Neuron (in vitro differentiated cells): ENCODE measurements at regions not wholly inside any gene's neighbourhood (a gene's known extent, or its start where the extent isn't known, plus 50 kb on each side); places are given as distances from the start of the nearest gene placed in this dataset.
"Not testable (repeated sequence)": the region's sequence is repeated elsewhere in the genome, so short reads cannot be mapped to it uniquely, and the experiment has no call there.

Source experiments
- H2AFZ ChIP-seq: one replicate; pipeline ENCODE4 v1.6.1; 2013; ENCODE audit warnings: low read depth, mild to moderate bottlenecking, inconsistent platforms, low read length, moderate library complexity
- H3K27me3 ChIP-seq: one replicate; pipeline ENCODE4 v1.6.1; 2013; ENCODE audit warnings: low read length; ENCODE audit not compliant: insufficient read depth
- H3K36me3 ChIP-seq: one replicate; pipeline ENCODE4 v1.6.1; 2013; ENCODE audit warnings: low read length; ENCODE audit not compliant: insufficient read depth
- H3K4me1 ChIP-seq: one replicate; pipeline ENCODE4 v1.6.1; 2013; ENCODE audit warnings: low read length; ENCODE audit not compliant: insufficient read depth
- H3K4me3 ChIP-seq: 2 replicates; pipeline ENCODE4 v1.5.1; 2013; ENCODE audit warnings: mild to moderate bottlenecking, low read length, moderate library complexity
- H3K9me3 ChIP-seq: one replicate; pipeline ENCODE4 v1.6.1; 2013; ENCODE audit warnings: low read length

GRCh38 chr16:60091071-60091470 lies 1357.0 kb upstream of the GOT2 start:
- H2AFZ ChIP-seq = no peak overlapping the region
- H3K4me1 ChIP-seq = no peaks in the 10 kb centered on the region
- no peaks in the 10 kb centered on the region for H3K36me3 ChIP-seq

GRCh38 chr16:60087530-60087929 lies 1353.4 kb upstream of the GOT2 start:
- Histone ChIP-seq H3K27me3 (no peaks in the 10 kb centered on the region), H3K36me3 (no peaks in the 10 kb centered on the region), H3K4me1 (no peaks in the 10 kb centered on the region), H2AFZ (no peak overlapping the region), H3K9me3 (no peaks in the 10 kb centered on the region), H3K4me3 (no peak overlapping the region)

More at GRCh38 chr16:60091071-60091470, 1357.0 kb upstream of the GOT2 start:
- Histone ChIP-seq H3K4me3 (no peak overlapping the region), H3K9me3 (no peaks in the 10 kb centered on the region), H3K27me3 (no peaks in the 10 kb centered on the region)

GRCh38 chr16:60078819-60079218 lies 1344.7 kb upstream of the GOT2 start:
- not testable (repeated sequence) for H3K27me3 ChIP-seq, H3K9me3 ChIP-seq, H2AFZ ChIP-seq, H3K36me3 ChIP-seq, H3K4me3 ChIP-seq, H3K4me1 ChIP-seq

DNA sequence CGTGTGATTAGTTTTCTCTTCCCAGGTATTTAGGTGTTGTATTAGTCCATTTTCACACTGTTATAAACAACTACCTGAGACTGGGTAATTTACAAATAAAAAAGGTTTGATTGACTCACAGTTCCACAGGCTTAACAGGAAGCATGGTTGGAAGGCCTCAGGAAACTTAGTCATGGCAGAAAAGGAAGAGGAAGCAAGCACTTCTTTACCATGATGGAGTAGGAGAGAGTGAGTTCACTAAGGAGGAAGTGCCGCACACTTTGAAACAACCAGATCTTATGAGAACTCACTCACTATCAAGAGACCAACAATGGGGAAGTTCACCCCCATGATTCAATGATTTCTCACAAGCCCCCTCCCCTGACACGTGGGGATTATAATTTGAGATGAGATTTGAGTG lies 1343.7 kb upstream of the GOT2 start:
- H3K36me3 ChIP-seq = no peaks in the 10 kb centered on the region
- H3K4me3 ChIP-seq = no peak overlapping the region
- no peak overlapping the region for H2AFZ ChIP-seq

DNA sequence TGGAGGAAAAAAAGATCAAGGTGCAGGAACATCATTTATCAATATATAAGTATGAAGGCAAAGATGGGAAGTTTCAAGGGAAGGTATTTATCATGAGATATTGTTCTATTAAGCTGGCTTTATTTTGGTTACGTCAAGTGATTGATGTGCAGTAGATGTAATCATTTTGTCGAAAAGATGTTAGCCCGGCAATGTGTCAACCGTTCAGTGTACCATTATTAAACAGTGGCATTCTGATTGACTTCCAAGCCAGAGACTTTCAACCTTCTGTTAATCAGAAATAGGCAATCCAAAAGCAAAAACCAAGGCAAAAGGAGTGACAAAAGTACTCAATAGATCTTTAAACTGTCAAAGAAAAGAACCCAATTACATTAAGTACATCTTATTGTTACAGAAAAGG lies 1340.3 kb upstream of the GOT2 start:
- no peak overlapping the region for H3K4me3 ChIP-seq
- H3K27me3 ChIP-seq = no peaks in the 10 kb centered on the region
- H3K4me1 ChIP-seq = no peaks in the 10 kb centered on the region
- no peak overlapping the region for H2AFZ ChIP-seq
- no peaks in the 10 kb centered on the region for H3K9me3 ChIP-seq
- H3K36me3 ChIP-seq = no peaks in the 10 kb centered on the region

More for the DNA sequence above, 1343.7 kb upstream of the GOT2 start:
- no peaks in the 10 kb centered on the region for H3K4me1 ChIP-seq
- H3K27me3 ChIP-seq = no peaks in the 10 kb centered on the region
- H3K9me3 ChIP-seq = no peaks in the 10 kb centered on the region

DNA sequence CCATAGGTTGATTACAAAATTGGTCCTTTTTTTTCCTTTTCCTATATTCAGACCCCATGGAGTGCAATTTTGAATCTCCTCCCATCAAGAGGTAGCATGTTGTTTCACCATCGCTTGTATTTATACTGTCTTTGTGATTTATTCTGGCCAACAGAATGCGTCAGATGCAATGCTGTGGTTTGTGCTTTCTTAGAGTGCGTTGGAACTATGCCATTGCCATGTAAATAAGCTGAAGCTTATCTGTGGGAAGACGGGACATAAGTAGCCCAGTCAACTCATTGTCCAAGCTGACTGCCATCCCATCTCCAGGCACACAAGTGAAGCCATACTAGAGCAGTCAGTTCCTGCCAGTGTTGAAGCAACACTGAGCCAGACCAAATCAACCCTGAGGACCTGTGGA lies 1339.3 kb upstream of the GOT2 start:
- H3K27me3 ChIP-seq = no peaks in the 10 kb centered on the region
- no peaks in the 10 kb centered on the region for H3K36me3 ChIP-seq
- no peaks in the 10 kb centered on the region for H3K4me1 ChIP-seq
- H3K9me3 ChIP-seq = no peaks in the 10 kb centered on the region
- H2AFZ ChIP-seq = no peak overlapping the region
- no peak overlapping the region for H3K4me3 ChIP-seq

DNA sequence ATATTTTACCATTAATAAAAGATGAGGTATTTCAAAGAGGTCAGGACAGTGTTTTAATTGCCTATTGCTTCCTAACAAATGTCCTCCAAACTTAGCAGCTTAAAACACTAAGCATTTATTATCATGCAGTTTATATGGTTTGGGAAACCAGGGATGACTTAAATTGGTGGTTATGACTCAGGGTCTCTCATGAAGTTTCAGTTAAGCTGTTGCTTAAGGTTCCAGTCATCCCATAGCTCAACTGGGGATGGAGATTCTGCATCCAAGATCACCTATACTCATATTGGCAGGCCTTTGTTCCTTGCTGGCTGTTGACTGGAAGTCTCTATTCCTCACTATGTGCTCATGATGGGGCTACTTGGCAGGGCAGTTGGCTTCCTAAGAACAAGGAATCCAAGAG lies 1329.9 kb upstream of the GOT2 start:
- Histone ChIP-seq H3K9me3 (no peaks in the 10 kb centered on the region), H3K27me3 (no peaks in the 10 kb centered on the region), H3K36me3 (no peaks in the 10 kb centered on the region)

GRCh38 chr16:60061396-60061795 lies 1327.3 kb upstream of the GOT2 start:
- Histone ChIP-seq H3K36me3 (no peaks in the 10 kb centered on the region), H3K4me3 (no peak overlapping the region), H3K9me3 (no peaks in the 10 kb centered on the region), H3K4me1 (no peaks in the 10 kb centered on the region), H2AFZ (no peak overlapping the region), H3K27me3 (no peaks in the 10 kb centered on the region)

More for the DNA sequence above, 1329.9 kb upstream of the GOT2 start:
- Histone ChIP-seq H3K4me1 (no peaks in the 10 kb centered on the region), H2AFZ (no peak overlapping the region), H3K4me3 (no peak overlapping the region)

DNA sequence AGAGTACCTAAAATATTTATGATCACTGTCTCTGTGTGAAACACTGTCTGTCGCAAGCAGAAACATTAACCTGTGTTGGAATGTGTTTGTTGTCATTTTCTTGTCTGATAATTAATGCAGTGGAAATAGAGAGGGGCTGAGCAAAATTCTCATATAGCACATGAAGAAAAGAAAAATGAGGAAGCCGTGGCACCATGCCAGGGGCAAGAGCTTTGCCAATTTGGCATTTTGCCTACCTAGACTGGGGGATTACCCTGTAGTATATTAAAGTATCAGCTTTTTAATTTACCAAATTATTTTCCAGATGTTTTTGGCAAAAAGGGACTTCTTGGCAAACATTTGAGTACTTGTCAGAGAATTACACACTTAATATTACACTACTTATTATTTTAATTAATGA lies 1326.6 kb upstream of the GOT2 start:
- Histone ChIP-seq H3K36me3 (no peaks in the 10 kb centered on the region), H3K4me1 (no peaks in the 10 kb centered on the region), H2AFZ (no peak overlapping the region), H3K4me3 (no peak overlapping the region), H3K27me3 (no peaks in the 10 kb centered on the region), H3K9me3 (no peaks in the 10 kb centered on the region)

GRCh38 chr16:60059141-60059540 lies 1325.0 kb upstream of the GOT2 start:
- no peaks in the 10 kb centered on the region for H3K4me1 ChIP-seq
- H3K36me3 ChIP-seq = no peaks in the 10 kb centered on the region
- no peaks in the 10 kb centered on the region for H3K27me3 ChIP-seq
- H2AFZ ChIP-seq = no peak overlapping the region
- no peak overlapping the region for H3K4me3 ChIP-seq
- H3K9me3 ChIP-seq = no peaks in the 10 kb centered on the region

DNA sequence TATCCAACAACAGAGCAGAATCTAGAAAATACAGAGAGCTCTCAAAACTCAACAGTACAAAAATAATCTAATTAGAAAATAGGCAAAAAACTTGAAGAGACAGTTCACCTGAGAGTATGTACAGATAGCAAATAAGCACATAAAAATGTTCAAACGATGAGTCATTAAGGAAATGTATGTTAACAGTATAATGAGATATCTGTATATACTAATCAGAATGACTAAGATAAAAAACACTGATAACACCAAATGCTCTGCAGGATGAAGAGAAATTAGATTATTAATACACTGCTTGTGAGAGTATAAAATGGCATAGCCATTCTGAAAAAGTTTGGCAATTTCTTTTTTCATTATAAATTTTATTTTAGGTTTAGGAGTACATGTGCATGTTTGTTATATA lies 1307.6 kb upstream of the GOT2 start:
- Histone ChIP-seq H3K27me3 (no peaks in the 10 kb centered on the region), H3K9me3 (no peaks in the 10 kb centered on the region), H2AFZ (no peak overlapping the region)

GRCh38 chr16:60031740-60032139 lies 1297.6 kb upstream of the GOT2 start:
- Histone ChIP-seq H3K36me3 (no peaks in the 10 kb centered on the region), H3K9me3 (no peaks in the 10 kb centered on the region), H2AFZ (no peak overlapping the region), H3K4me3 (no peak overlapping the region), H3K27me3 (no peaks in the 10 kb centered on the region), H3K4me1 (no peaks in the 10 kb centered on the region)

More for the DNA sequence above, 1307.6 kb upstream of the GOT2 start:
- Histone ChIP-seq H3K36me3 (no peaks in the 10 kb centered on the region), H3K4me3 (no peak overlapping the region), H3K4me1 (no peaks in the 10 kb centered on the region)

- H3K4me1 ChIP-seq = no peaks in the 10 kb centered on the region
- H3K9me3 ChIP-seq = no peaks in the 10 kb centered on the region
- no peaks in the 10 kb centered on the region for H3K36me3 ChIP-seq
- H2AFZ ChIP-seq = no peak overlapping the region
- H3K4me3 ChIP-seq = no peak overlapping the region
- no peaks in the 10 kb centered on the region for H3K27me3 ChIP-seq
These were observed 1293.2 kb upstream of the GOT2 start for GRCh38 chr16:60027351-60027750.

DNA sequence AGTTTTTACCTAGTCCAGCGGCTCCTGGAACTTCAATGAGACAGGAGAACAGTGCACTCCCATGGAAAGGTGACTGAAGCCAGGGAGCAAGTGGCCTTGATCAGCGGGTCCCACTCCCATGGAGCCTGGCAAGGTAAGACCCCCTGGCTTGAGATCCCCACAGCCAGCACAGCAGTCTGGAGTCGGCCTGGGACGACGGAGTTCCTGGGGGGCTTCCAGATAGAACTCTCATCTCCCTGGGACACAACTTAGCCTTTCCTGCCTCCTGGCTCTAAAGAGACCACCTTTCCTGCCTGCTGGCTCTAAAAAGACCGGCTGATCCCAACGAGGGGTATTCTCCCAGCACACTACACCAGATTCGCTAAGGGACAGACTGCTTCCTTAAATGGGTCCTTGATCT lies 1279.0 kb upstream of the GOT2 start:
- Histone ChIP-seq H3K36me3 (no peaks in the 10 kb centered on the region), H2AFZ (no peak overlapping the region), H3K4me3 (no peak overlapping the region), H3K9me3 (peaks cover 2% of the 10 kb centered on the region), H3K4me1 (no peaks in the 10 kb centered on the region), H3K27me3 (no peaks in the 10 kb centered on the region)
